HEK293 (cell line): ENCODE measurements at regions not wholly inside any gene's neighbourhood (a gene's known extent, or its start where the extent isn't known, plus 50 kb on each side); places are given as distances from the start of the nearest gene placed in this dataset.

ENCODE experiments used
- CTCF ChIP-seq: fragments of 450-650 bp; formaldehyde crosslinking; IDR thresholded peaks from 2 replicates; pipeline ENCODE4 v1.5.1; 2016; ENCODE audit warnings: missing biosample characterization, missing genetic modification characterization
- FEZF1 ChIP-seq: fragments of 450-650 bp; formaldehyde crosslinking; IDR thresholded peaks from 2 replicates; pipeline ENCODE4 v1.5.1; 2016; ENCODE audit warnings: missing biosample characterization, missing genetic modification characterization
- GFI1B ChIP-seq: fragments of 450-650 bp; formaldehyde crosslinking; IDR thresholded peaks from 2 replicates; pipeline ENCODE4 v1.5.1; 2016; ENCODE audit warnings: missing biosample characterization, missing genetic modification characterization
- HOXA7 ChIP-seq: sonication (generic); formaldehyde crosslinking; IDR thresholded peaks from 2 replicates; pipeline ENCODE4 v1.8.1; 2022; ENCODE audit warnings: missing genetic modification reagents, borderline replicate concordance
- HOXD13 ChIP-seq: sonication (generic); formaldehyde crosslinking; IDR thresholded peaks from 2 replicates; pipeline ENCODE4 v1.8.0; 2022; ENCODE audit warnings: missing genetic modification reagents, borderline replicate concordance
- SETDB1 ChIP-seq: IDR thresholded peaks from one replicate; pipeline ENCODE4 v1.6.1; 2017; ENCODE audit warnings: mild to moderate bottlenecking, low read length, moderate library complexity, mixed read lengths; ENCODE audit not compliant: insufficient read length
- SP7 ChIP-seq: fragments of 450-650 bp; formaldehyde crosslinking; IDR thresholded peaks from 2 replicates; pipeline ENCODE4 v1.5.1; 2016; ENCODE audit warnings: missing biosample characterization, missing genetic modification characterization
- YY2 ChIP-seq: fragments of 450-650 bp; formaldehyde crosslinking; IDR thresholded peaks from 2 replicates; pipeline ENCODE4 v1.5.1; 2016; ENCODE audit warnings: missing biosample characterization, missing genetic modification characterization
- ZBTB10 ChIP-seq: fragments of 450-650 bp; formaldehyde crosslinking; IDR thresholded peaks from 2 replicates; pipeline ENCODE4 v1.5.1; 2016; ENCODE audit warnings: missing biosample characterization, missing genetic modification characterization
- ZNF202 ChIP-seq: fragments of 450-650 bp; formaldehyde crosslinking; IDR thresholded peaks from 2 replicates; pipeline ENCODE4 v1.5.1; 2016; ENCODE audit warnings: missing biosample characterization, missing genetic modification characterization, borderline replicate concordance
- ZNF211 ChIP-seq: fragments of 450-650 bp; formaldehyde crosslinking; IDR thresholded peaks from 2 replicates; pipeline ENCODE4 v1.5.1; 2016; ENCODE audit warnings: low read depth, missing biosample characterization, missing genetic modification characterization
- ZNF239 ChIP-seq: fragments of 450-650 bp; formaldehyde crosslinking; IDR thresholded peaks from 2 replicates; pipeline ENCODE4 v1.5.1; 2016; ENCODE audit warnings: missing biosample characterization, missing genetic modification characterization
- ZNF558 ChIP-seq: fragments of 450-650 bp; formaldehyde crosslinking; IDR thresholded peaks from 2 replicates; pipeline ENCODE4 v1.5.1; 2016; ENCODE audit warnings: missing biosample characterization, missing genetic modification characterization
- ZNF707 ChIP-seq: fragments of 450-650 bp; formaldehyde crosslinking; IDR thresholded peaks from 2 replicates; pipeline ENCODE4 v1.5.1; 2016; ENCODE audit warnings: missing biosample characterization, missing genetic modification characterization

- TF ChIP-seq CTCF (tag by site-specific recombination) (no peak), ZNF211 (tag by site-specific recombination) (no peak), ZNF707 (tag by site-specific recombination) (no peak), ZBTB10 (no peak), HOXA7 (CRISPR knock-in tag) (no peak), YY2 (tag by site-specific recombination) (no peak), SP7 (tag by site-specific recombination) (no peak), ZNF239 (tag by site-specific recombination) (no peak), GFI1B (tag by site-specific recombination) (no peak), FEZF1 (no peak), ZNF558 (tag by site-specific recombination) (no peak), HOXD13 (CRISPR knock-in tag) (no peak), ZNF202 (tag by site-specific recombination) (no peak), SETDB1 (no peak)
Measured at GRCh38 chr5:53178830-53179229, 69.3 kb upstream of the MOCS2 start.
